Testis (tissue), 2 donors: ENCODE measurements at regions not wholly inside any gene's neighbourhood (a gene's known extent, or its start where the extent isn't known, plus 50 kb on each side); places are given as distances from the start of the nearest gene placed in this dataset.

Experiments
- CTCF ChIP-seq, 3 experiments: fragments of 450-650 bp in 2 of 3; fragments of 200-600 bp in 1 of 3; sonication (generic) in 1 of 3; IDR thresholded peaks; one replicate each; pipeline ENCODE4 v1.5.1; 2016 to 2019; ENCODE audit warnings: antibody characterized with exemption in 3 of 3, mild to moderate bottlenecking in 2 of 3, moderate library complexity in 1 of 3
- POLR2A ChIP-seq: fragments of 450-650 bp; IDR thresholded peaks from one replicate; pipeline ENCODE4 v1.6.1; 2017; ENCODE audit warnings: antibody characterized with exemption, mild to moderate bottlenecking, moderate library complexity

- TF ChIP-seq CTCF (IDR thresholded peaks at IDR 0.05): no peak
- TF ChIP-seq POLR2A: no peak
Observed at GRCh38 chr2:228945710-228946109, 325.4 kb downstream of the PID1 start.
